Hematopoietic multipotent progenitor cell treated with erythropoietin and hydrocortisone succinate and interleukin-3 and kit ligand, for 6 days (in vitro differentiated cells): ENCODE measurements at regions not wholly inside any gene's neighbourhood (a gene's known extent, or its start where the extent isn't known, plus 50 kb on each side); places are given as distances from the start of the nearest gene placed in this dataset.
"Not testable (repeated sequence)": the region's sequence is repeated elsewhere in the genome, so short reads cannot be mapped to it uniquely, and the experiment has no call there.

Experiments used
- DNase-seq: peaks from one replicate; pipeline ENCODE4 v3.0.0-alpha.2; 2015

GRCh38 chr4:23976423-23976822 lies 86.6 kb upstream of the PPARGC1A start:
- no peak for DNase-seq

GRCh38 chr4:23973308-23973855 lies 83.5 kb upstream of the PPARGC1A start:
- no peak for DNase-seq

- no peak for DNase-seq
These were observed 83.0 kb upstream of the PPARGC1A start for GRCh38 chr4:23972805-23973204.

GRCh38 chr4:23972187-23972586 lies 82.3 kb upstream of the PPARGC1A start:
- no peak for DNase-seq

GRCh38 chr4:23970201-23970850 lies 80.5 kb upstream of the PPARGC1A start:
- DNase-seq = no peak

- DNase-seq = no peak
These were observed 79.8 kb upstream of the PPARGC1A start for GRCh38 chr4:23969635-23970145.

GRCh38 chr4:23967281-23967680 lies 77.4 kb upstream of the PPARGC1A start:
- no peak for DNase-seq

GRCh38 chr4:23966725-23967124 lies 76.9 kb upstream of the PPARGC1A start:
- no peak for DNase-seq

- DNase-seq = no peak
These were observed 72.6 kb upstream of the PPARGC1A start for GRCh38 chr4:23962462-23962861.

GRCh38 chr4:23961395-23961794 lies 71.5 kb upstream of the PPARGC1A start:
- not testable (repeated sequence) for DNase-seq

- DNase-seq = no peak
These were observed 69.7 kb upstream of the PPARGC1A start for GRCh38 chr4:23959396-23960148.

GRCh38 chr4:23958749-23959148 lies 68.9 kb upstream of the PPARGC1A start:
- DNase-seq = no peak

- no peak for DNase-seq
These were observed 67.6 kb upstream of the PPARGC1A start for GRCh38 chr4:23957465-23957864.

GRCh38 chr4:23956601-23957364 lies 66.9 kb upstream of the PPARGC1A start:
- no peak for DNase-seq

- no peak for DNase-seq
These were observed 62.4 kb upstream of the PPARGC1A start for GRCh38 chr4:23952258-23952657.

- DNase-seq = no peak
These were observed 58.0 kb upstream of the PPARGC1A start for GRCh38 chr4:23947826-23948225.

- DNase-seq = no peak
These were observed 56.5 kb upstream of the PPARGC1A start for GRCh38 chr4:23946299-23946698.

GRCh38 chr4:23945451-23946017 lies 55.7 kb upstream of the PPARGC1A start:
- DNase-seq = peak; percentile 70

GRCh38 chr4:23944556-23944955 lies 54.7 kb upstream of the PPARGC1A start:
- DNase-seq = not testable (repeated sequence)

GRCh38 chr4:23943478-23943877 lies 53.6 kb upstream of the PPARGC1A start:
- no peak for DNase-seq

- DNase-seq = no peak
These were observed 52.6 kb upstream of the PPARGC1A start for GRCh38 chr4:23942471-23942870.
